ENCODE measurements at regions not wholly inside any gene's neighbourhood (a gene's known extent, or its start where the extent isn't known, plus 50 kb on each side); places are given as distances from the start of the nearest gene placed in this dataset.

- Histone ChIP-seq H3K27ac (ENCODE audit: low read depth, low read length) (no peak overlapping the region), H3K36me3 (ENCODE audit: control insufficient read depth in 5 of 5, insufficient read depth in 5 of 5, low read length in 5 of 5) (no peaks in the 10 kb centered on the region), H3K4me3 (ENCODE audit: low read depth in 1 of 5, low read length in 5 of 5) (no peak overlapping the region), H3K4me1 (ENCODE audit: control insufficient read depth in 5 of 5, insufficient read depth in 5 of 5, low read length in 5 of 5) (no peaks in the 10 kb centered on the region), H3K9me3 (ENCODE audit: control insufficient read depth in 5 of 5, low read length in 5 of 5) (peaks cover 0 to 3% (median 0%) of the 10 kb centered on the region in 5 donors), H3K27me3 (ENCODE audit: control insufficient read depth in 5 of 5, insufficient read depth in 4 of 5, low read length in 5 of 5) (no peaks in the 10 kb centered on the region), H3K9ac (ENCODE audit: low read length in 5 of 5) (no peak overlapping the region)
These were observed 174.2 kb downstream of the KIF20B start for GRCh38 chr10:89875557-89875956.

GRCh38 chr10:89879121-89879520 is 177.7 kb downstream of the KIF20B start:
- Histone ChIP-seq H3K4me3 (ENCODE audit: low read depth in 1 of 5, low read length in 5 of 5) (no peak overlapping the region), H3K27me3 (ENCODE audit: control insufficient read depth in 5 of 5, insufficient read depth in 4 of 5, low read length in 5 of 5) (no peaks in the 10 kb centered on the region), H3K9me3 (ENCODE audit: control insufficient read depth in 5 of 5, low read length in 5 of 5) (peaks cover 0 to 12% (median 0%) of the 10 kb centered on the region in 5 donors), H3K9ac (ENCODE audit: low read length in 5 of 5) (no peak overlapping the region), H3K27ac (ENCODE audit: low read depth, low read length) (no peak overlapping the region), H3K4me1 (ENCODE audit: control insufficient read depth in 5 of 5, insufficient read depth in 5 of 5, low read length in 5 of 5) (no peaks in the 10 kb centered on the region), H3K36me3 (ENCODE audit: control insufficient read depth in 5 of 5, insufficient read depth in 5 of 5, low read length in 5 of 5) (no peaks in the 10 kb centered on the region)

- Histone ChIP-seq H3K36me3 (ENCODE audit: control insufficient read depth in 5 of 5, insufficient read depth in 5 of 5, low read length in 5 of 5) (no peaks in the 10 kb centered on the region), H3K4me1 (ENCODE audit: control insufficient read depth in 5 of 5, insufficient read depth in 5 of 5, low read length in 5 of 5) (peaks cover 0 to 6% (median 0%) of the 10 kb centered on the region in 5 donors), H3K27ac (ENCODE audit: low read depth, low read length) (no peak overlapping the region), H3K9ac (ENCODE audit: low read length in 5 of 5) (no peak overlapping the region), H3K4me3 (ENCODE audit: low read depth in 1 of 5, low read length in 5 of 5) (no peak overlapping the region), H3K9me3 (ENCODE audit: control insufficient read depth in 5 of 5, low read length in 5 of 5) (peaks cover 0 to 3% (median 0%) of the 10 kb centered on the region in 5 donors), H3K27me3 (ENCODE audit: control insufficient read depth in 5 of 5, insufficient read depth in 4 of 5, low read length in 5 of 5) (no peaks in the 10 kb centered on the region)
These were observed 186.0 kb downstream of the KIF20B start for GRCh38 chr10:89887406-89887805.

GRCh38 chr10:89887830-89888229 is 186.4 kb downstream of the KIF20B start:
- H3K27ac ChIP-seq (ENCODE audit: low read depth, low read length), result no peak overlapping the region
- H3K4me3 ChIP-seq (ENCODE audit: low read depth in 1 of 5, low read length in 5 of 5), result no peak overlapping the region

GRCh38 chr10:89888321-89889070 is 187.1 kb downstream of the KIF20B start:
- Histone ChIP-seq H3K4me1 (ENCODE audit: control insufficient read depth in 5 of 5, insufficient read depth in 5 of 5, low read length in 5 of 5) (peaks cover 0 to 6% (median 0%) of the 10 kb centered on the region in 5 donors), H3K27me3 (ENCODE audit: control insufficient read depth in 5 of 5, insufficient read depth in 4 of 5, low read length in 5 of 5) (no peaks in the 10 kb centered on the region), H3K36me3 (ENCODE audit: control insufficient read depth in 5 of 5, insufficient read depth in 5 of 5, low read length in 5 of 5) (no peaks in the 10 kb centered on the region), H3K4me3 (ENCODE audit: low read depth in 1 of 5, low read length in 5 of 5) (no peak overlapping the region), H3K9ac (ENCODE audit: low read length in 5 of 5) (no peak overlapping the region), H3K9me3 (ENCODE audit: control insufficient read depth in 5 of 5, low read length in 5 of 5) (no peaks in the 10 kb centered on the region), H3K27ac (ENCODE audit: low read depth, low read length) (peak overlapping the region; percentile 9)

More at GRCh38 chr10:89887830-89888229, 186.4 kb downstream of the KIF20B start:
- no peaks in the 10 kb centered on the region for H3K36me3 ChIP-seq (ENCODE audit: control insufficient read depth in 5 of 5, insufficient read depth in 5 of 5, low read length in 5 of 5)
- peaks cover 0 to 6% (median 0%) of the 10 kb centered on the region in 5 donors for H3K4me1 ChIP-seq (ENCODE audit: control insufficient read depth in 5 of 5, insufficient read depth in 5 of 5, low read length in 5 of 5)
- no peaks in the 10 kb centered on the region for H3K9me3 ChIP-seq (ENCODE audit: control insufficient read depth in 5 of 5, low read length in 5 of 5)
- no peak overlapping the region for H3K9ac ChIP-seq (ENCODE audit: low read length in 5 of 5)
- no peaks in the 10 kb centered on the region for H3K27me3 ChIP-seq (ENCODE audit: control insufficient read depth in 5 of 5, insufficient read depth in 4 of 5, low read length in 5 of 5)

GRCh38 chr10:89889606-89890005 is 188.2 kb downstream of the KIF20B start:
- Histone ChIP-seq H3K9ac (ENCODE audit: low read length in 5 of 5) (no peak overlapping the region), H3K27ac (ENCODE audit: low read depth, low read length) (peak overlapping the region; percentile 9)

GRCh38 chr10:89891006-89891535 is 189.7 kb downstream of the KIF20B start:
- Histone ChIP-seq H3K4me1 (ENCODE audit: control insufficient read depth in 5 of 5, insufficient read depth in 5 of 5, low read length in 5 of 5) (peaks cover 0 to 6% (median 0%) of the 10 kb centered on the region in 5 donors), H3K36me3 (ENCODE audit: control insufficient read depth in 5 of 5, insufficient read depth in 5 of 5, low read length in 5 of 5) (no peaks in the 10 kb centered on the region), H3K9ac (ENCODE audit: low read length in 5 of 5) (no peak overlapping the region), H3K4me3 (ENCODE audit: low read depth in 1 of 5, low read length in 5 of 5) (no peak overlapping the region), H3K9me3 (ENCODE audit: control insufficient read depth in 5 of 5, low read length in 5 of 5) (no peaks in the 10 kb centered on the region), H3K27me3 (ENCODE audit: control insufficient read depth in 5 of 5, insufficient read depth in 4 of 5, low read length in 5 of 5) (no peaks in the 10 kb centered on the region), H3K27ac (ENCODE audit: low read depth, low read length) (no peak overlapping the region)

More at GRCh38 chr10:89889606-89890005, 188.2 kb downstream of the KIF20B start:
- Histone ChIP-seq H3K9me3 (ENCODE audit: control insufficient read depth in 5 of 5, low read length in 5 of 5) (no peaks in the 10 kb centered on the region), H3K36me3 (ENCODE audit: control insufficient read depth in 5 of 5, insufficient read depth in 5 of 5, low read length in 5 of 5) (no peaks in the 10 kb centered on the region), H3K4me3 (ENCODE audit: low read depth in 1 of 5, low read length in 5 of 5) (no peak overlapping the region), H3K4me1 (ENCODE audit: control insufficient read depth in 5 of 5, insufficient read depth in 5 of 5, low read length in 5 of 5) (peaks cover 0 to 6% (median 0%) of the 10 kb centered on the region in 5 donors), H3K27me3 (ENCODE audit: control insufficient read depth in 5 of 5, insufficient read depth in 4 of 5, low read length in 5 of 5) (no peaks in the 10 kb centered on the region)

GRCh38 chr10:89894051-89894450 is 192.7 kb downstream of the KIF20B start:
- Histone ChIP-seq H3K4me3 (ENCODE audit: low read depth in 1 of 5, low read length in 5 of 5) (no peak overlapping the region), H3K36me3 (ENCODE audit: control insufficient read depth in 5 of 5, insufficient read depth in 5 of 5, low read length in 5 of 5) (no peaks in the 10 kb centered on the region), H3K9me3 (ENCODE audit: control insufficient read depth in 5 of 5, low read length in 5 of 5) (no peaks in the 10 kb centered on the region), H3K9ac (ENCODE audit: low read length in 5 of 5) (no peak overlapping the region), H3K27ac (ENCODE audit: low read depth, low read length) (no peak overlapping the region), H3K4me1 (ENCODE audit: control insufficient read depth in 5 of 5, insufficient read depth in 5 of 5, low read length in 5 of 5) (peaks cover 0 to 4% (median 0%) of the 10 kb centered on the region in 5 donors), H3K27me3 (ENCODE audit: control insufficient read depth in 5 of 5, insufficient read depth in 4 of 5, low read length in 5 of 5) (no peaks in the 10 kb centered on the region)

GRCh38 chr10:89900554-89900953 is 199.2 kb downstream of the KIF20B start:
- Histone ChIP-seq H3K27me3 (ENCODE audit: control insufficient read depth in 5 of 5, insufficient read depth in 4 of 5, low read length in 5 of 5) (no peaks in the 10 kb centered on the region), H3K36me3 (ENCODE audit: control insufficient read depth in 5 of 5, insufficient read depth in 5 of 5, low read length in 5 of 5) (no peaks in the 10 kb centered on the region), H3K9ac (ENCODE audit: low read length in 5 of 5) (no peak overlapping the region), H3K4me1 (ENCODE audit: control insufficient read depth in 5 of 5, insufficient read depth in 5 of 5, low read length in 5 of 5) (no peaks in the 10 kb centered on the region), H3K4me3 (ENCODE audit: low read depth in 1 of 5, low read length in 5 of 5) (no peak overlapping the region), H3K27ac (ENCODE audit: low read depth, low read length) (no peak overlapping the region), H3K9me3 (ENCODE audit: control insufficient read depth in 5 of 5, low read length in 5 of 5) (no peaks in the 10 kb centered on the region)

- no peaks in the 10 kb centered on the region for H3K36me3 ChIP-seq (ENCODE audit: control insufficient read depth in 5 of 5, insufficient read depth in 5 of 5, low read length in 5 of 5)
- H3K4me1 ChIP-seq (ENCODE audit: control insufficient read depth in 5 of 5, insufficient read depth in 5 of 5, low read length in 5 of 5), result no peaks in the 10 kb centered on the region
- H3K4me3 ChIP-seq (ENCODE audit: low read depth in 1 of 5, low read length in 5 of 5), result no peak overlapping the region
- no peaks in the 10 kb centered on the region for H3K27me3 ChIP-seq (ENCODE audit: control insufficient read depth in 5 of 5, insufficient read depth in 4 of 5, low read length in 5 of 5)
- no peak overlapping the region for H3K27ac ChIP-seq (ENCODE audit: low read depth, low read length)
- no peaks in the 10 kb centered on the region for H3K9me3 ChIP-seq (ENCODE audit: control insufficient read depth in 5 of 5, low read length in 5 of 5)
- H3K9ac ChIP-seq (ENCODE audit: low read length in 5 of 5), result no peak overlapping the region
These were observed 200.5 kb downstream of the KIF20B start for GRCh38 chr10:89901895-89902294.
